ENCODE measurements at regions not wholly inside any gene's neighbourhood (a gene's known extent, or its start where the extent isn't known, plus 50 kb on each side); places are given as distances from the start of the nearest gene placed in this dataset.

DNA sequence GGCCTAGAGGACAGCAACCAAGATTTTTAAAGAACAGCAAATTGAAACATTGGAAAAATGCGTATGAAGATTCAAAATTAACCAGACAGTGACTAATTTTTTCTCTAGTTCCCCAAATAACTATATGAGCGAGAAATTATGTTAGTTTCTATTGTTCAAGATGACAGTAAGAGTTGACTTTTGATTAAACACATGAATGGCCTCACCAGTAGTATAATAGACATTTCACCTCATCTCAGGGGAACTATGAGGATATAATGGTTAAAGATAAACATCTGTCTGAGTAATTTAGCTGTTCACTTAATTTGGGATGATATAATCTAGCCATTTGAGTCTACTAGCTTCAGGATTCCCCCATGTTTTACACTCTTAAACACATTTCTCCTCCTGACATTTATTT, 380.9 kb upstream of the NWD2 start:
- TF ChIP-seq, protein P1, sequence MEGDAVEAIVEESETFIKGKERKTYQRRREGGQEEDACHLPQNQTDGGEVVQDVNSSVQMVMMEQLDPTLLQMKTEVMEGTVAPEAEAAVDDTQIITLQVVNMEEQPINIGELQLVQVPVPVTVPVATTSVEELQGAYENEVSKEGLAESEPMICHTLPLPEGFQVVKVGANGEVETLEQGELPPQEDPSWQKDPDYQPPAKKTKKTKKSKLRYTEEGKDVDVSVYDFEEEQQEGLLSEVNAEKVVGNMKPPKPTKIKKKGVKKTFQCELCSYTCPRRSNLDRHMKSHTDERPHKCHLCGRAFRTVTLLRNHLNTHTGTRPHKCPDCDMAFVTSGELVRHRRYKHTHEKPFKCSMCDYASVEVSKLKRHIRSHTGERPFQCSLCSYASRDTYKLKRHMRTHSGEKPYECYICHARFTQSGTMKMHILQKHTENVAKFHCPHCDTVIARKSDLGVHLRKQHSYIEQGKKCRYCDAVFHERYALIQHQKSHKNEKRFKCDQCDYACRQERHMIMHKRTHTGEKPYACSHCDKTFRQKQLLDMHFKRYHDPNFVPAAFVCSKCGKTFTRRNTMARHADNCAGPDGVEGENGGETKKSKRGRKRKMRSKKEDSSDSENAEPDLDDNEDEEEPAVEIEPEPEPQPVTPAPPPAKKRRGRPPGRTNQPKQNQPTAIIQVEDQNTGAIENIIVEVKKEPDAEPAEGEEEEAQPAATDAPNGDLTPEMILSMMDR (IDR thresholded peaks at IDR 0.05), result no peak
- no peak for TF ChIP-seq ZFX (IDR thresholded peaks at IDR 0.05; ENCODE audit: borderline replicate concordance)
